ENCODE measurements at regions not wholly inside any gene's neighbourhood (a gene's known extent, or its start where the extent isn't known, plus 50 kb on each side); places are given as distances from the start of the nearest gene placed in this dataset.
A peak's percentile ranks its signal among the peaks of the same experiment; 100 is the strongest.

DNA sequence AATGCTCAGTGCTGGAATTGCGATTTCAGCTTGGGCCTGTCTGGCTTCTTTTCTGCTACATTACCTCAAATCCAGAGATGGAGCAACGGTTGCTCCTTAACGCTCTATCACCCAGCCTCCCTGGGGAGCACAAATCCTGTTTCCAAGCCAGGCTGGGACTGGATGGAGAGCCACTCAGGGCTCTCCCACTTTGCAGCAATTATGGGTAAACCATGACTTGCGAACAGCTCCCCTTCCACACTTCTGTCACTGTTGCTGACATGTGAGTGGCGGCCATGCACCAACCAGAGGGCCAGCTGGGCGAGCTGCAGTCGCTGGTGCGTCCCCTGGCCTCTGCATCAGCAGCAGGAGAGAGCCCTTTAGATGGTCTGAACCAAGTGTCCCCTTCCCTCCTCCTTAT, 65.1 kb upstream of the RAB4A start:
- no peaks in the 10 kb centered on the region for H4K20me1 ChIP-seq (ENCODE audit: insufficient read depth, poor library complexity, severe bottlenecking)
- H3K9me3 ChIP-seq (ENCODE audit: low read depth): no peaks in the 10 kb centered on the region
- TF ChIP-seq EZH2 (IDR thresholded peaks at IDR 0.05; ENCODE audit: borderline replicate concordance): no peak
- TF ChIP-seq EZH2phosphoT487 (IDR thresholded peaks at IDR 0.05; ENCODE audit: low read depth, severe bottlenecking, unreplicated experiment): no peak
- TF ChIP-seq, protein P1, sequence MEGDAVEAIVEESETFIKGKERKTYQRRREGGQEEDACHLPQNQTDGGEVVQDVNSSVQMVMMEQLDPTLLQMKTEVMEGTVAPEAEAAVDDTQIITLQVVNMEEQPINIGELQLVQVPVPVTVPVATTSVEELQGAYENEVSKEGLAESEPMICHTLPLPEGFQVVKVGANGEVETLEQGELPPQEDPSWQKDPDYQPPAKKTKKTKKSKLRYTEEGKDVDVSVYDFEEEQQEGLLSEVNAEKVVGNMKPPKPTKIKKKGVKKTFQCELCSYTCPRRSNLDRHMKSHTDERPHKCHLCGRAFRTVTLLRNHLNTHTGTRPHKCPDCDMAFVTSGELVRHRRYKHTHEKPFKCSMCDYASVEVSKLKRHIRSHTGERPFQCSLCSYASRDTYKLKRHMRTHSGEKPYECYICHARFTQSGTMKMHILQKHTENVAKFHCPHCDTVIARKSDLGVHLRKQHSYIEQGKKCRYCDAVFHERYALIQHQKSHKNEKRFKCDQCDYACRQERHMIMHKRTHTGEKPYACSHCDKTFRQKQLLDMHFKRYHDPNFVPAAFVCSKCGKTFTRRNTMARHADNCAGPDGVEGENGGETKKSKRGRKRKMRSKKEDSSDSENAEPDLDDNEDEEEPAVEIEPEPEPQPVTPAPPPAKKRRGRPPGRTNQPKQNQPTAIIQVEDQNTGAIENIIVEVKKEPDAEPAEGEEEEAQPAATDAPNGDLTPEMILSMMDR (IDR thresholded peaks at IDR 0.05; ENCODE audit: poor library complexity): no peak
- H3K79me2 ChIP-seq: no peaks in the 10 kb centered on the region
- H3K36me3 ChIP-seq (replicated peaks; ENCODE audit: insufficient read depth, low read depth): no peaks in the 10 kb centered on the region
- peaks cover 62% of the 10 kb centered on the region for H3K4me1 ChIP-seq (ENCODE audit: insufficient read depth)
- no peaks in the 10 kb centered on the region for H3K27me3 ChIP-seq
- H2AFZ ChIP-seq: no peak overlapping the region
- no peaks in the 10 kb centered on the region for H3K9me2 ChIP-seq (replicated peaks; ENCODE audit: insufficient read depth)
- peak overlapping the region; percentile 14 for H3K4me2 ChIP-seq
- no peak overlapping the region for H3K4me3 ChIP-seq
- H3K27ac ChIP-seq: peak overlapping the region; percentile 91
- WGBS (ENCODE audit: low lambda C conversion rate, missing lambda C conversion rate): 83% methylated on average over 8 of the region's 8 CpGs
- no peak for DNase-seq (ENCODE audit: low spot score)

DNA sequence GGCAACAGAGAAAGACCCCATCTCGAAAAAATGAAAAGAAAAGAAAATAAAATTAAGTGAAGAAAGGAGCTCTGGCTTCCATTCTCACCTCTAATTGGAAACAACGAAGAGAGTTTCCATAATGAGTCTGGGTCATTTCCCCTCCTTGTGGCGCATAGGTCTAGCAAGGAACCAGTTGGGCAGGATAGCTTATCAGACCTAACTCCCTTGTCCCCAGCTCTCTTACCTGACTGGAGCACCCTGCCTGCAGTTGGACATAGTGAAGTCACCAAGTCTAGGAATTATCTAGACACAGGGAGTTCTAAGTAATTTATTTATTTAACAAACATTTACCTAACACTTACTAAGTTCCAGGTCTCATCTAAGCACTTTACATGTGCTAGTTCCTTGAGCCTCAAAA, 63.0 kb upstream of the RAB4A start:
- no peaks in the 10 kb centered on the region for H3K9me3 ChIP-seq (ENCODE audit: low read depth)
- H3K79me2 ChIP-seq: no peaks in the 10 kb centered on the region
- WGBS (ENCODE audit: low lambda C conversion rate, missing lambda C conversion rate): 76% methylated on average over 3 of the region's 3 CpGs
- H2AFZ ChIP-seq: no peak overlapping the region
- peaks cover 58% of the 10 kb centered on the region for H3K4me1 ChIP-seq (ENCODE audit: insufficient read depth)
- no peak for TF ChIP-seq EZH2 (IDR thresholded peaks at IDR 0.05; ENCODE audit: borderline replicate concordance)
- TF ChIP-seq, protein P1 (IDR thresholded peaks at IDR 0.05; ENCODE audit: poor library complexity): no peak
- no peak for TF ChIP-seq EZH2phosphoT487 (IDR thresholded peaks at IDR 0.05; ENCODE audit: low read depth, severe bottlenecking, unreplicated experiment)
- H3K27ac ChIP-seq: peak overlapping the region; percentile 96
- no peak for DNase-seq (ENCODE audit: low spot score)
- no peaks in the 10 kb centered on the region for H4K20me1 ChIP-seq (ENCODE audit: insufficient read depth, poor library complexity, severe bottlenecking)
- no peaks in the 10 kb centered on the region for H3K36me3 ChIP-seq (replicated peaks; ENCODE audit: insufficient read depth, low read depth)
- H3K4me3 ChIP-seq: no peak overlapping the region
- no peaks in the 10 kb centered on the region for H3K9me2 ChIP-seq (replicated peaks; ENCODE audit: insufficient read depth)
- H3K27me3 ChIP-seq: no peaks in the 10 kb centered on the region
- H3K4me2 ChIP-seq: no peak overlapping the region

DNA sequence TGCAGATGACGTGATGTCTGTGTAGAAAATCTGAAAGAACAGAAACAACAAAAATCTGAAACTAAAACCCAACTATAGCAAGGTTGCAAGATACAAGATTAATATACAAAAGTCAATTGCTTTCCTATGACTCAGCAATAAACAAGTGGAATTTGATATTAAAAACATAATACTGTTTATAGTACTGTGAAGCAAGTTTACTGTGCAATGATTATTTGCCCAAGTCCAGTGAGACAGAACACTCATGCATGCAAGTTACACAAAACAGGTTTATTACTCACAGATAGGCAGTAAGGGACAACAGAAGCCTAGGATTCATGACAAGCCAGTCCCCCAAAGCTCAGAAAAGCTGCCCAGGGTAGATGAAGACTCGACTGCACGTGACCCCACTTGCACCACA, 62.4 kb upstream of the RAB4A start:
- no peaks in the 10 kb centered on the region for H3K9me3 ChIP-seq (ENCODE audit: low read depth)
- no peak for DNase-seq (ENCODE audit: low spot score)
- H3K4me2 ChIP-seq: peak overlapping the region; percentile 23
- TF ChIP-seq EZH2phosphoT487 (IDR thresholded peaks at IDR 0.05; ENCODE audit: low read depth, severe bottlenecking, unreplicated experiment): no peak
- TF ChIP-seq, protein P1 (IDR thresholded peaks at IDR 0.05; ENCODE audit: poor library complexity): no peak
- TF ChIP-seq EZH2 (IDR thresholded peaks at IDR 0.05; ENCODE audit: borderline replicate concordance): no peak
- H3K9me2 ChIP-seq (replicated peaks; ENCODE audit: insufficient read depth): no peaks in the 10 kb centered on the region
- H3K4me3 ChIP-seq: no peak overlapping the region
- H3K27ac ChIP-seq: peak overlapping the region; percentile 96
- H2AFZ ChIP-seq: no peak overlapping the region
- 74% methylated on average over 3 of the region's 3 CpGs for WGBS (ENCODE audit: low lambda C conversion rate, missing lambda C conversion rate)
- H3K27me3 ChIP-seq: no peaks in the 10 kb centered on the region
- H4K20me1 ChIP-seq (ENCODE audit: insufficient read depth, poor library complexity, severe bottlenecking): no peaks in the 10 kb centered on the region
- H3K79me2 ChIP-seq: no peaks in the 10 kb centered on the region
- H3K36me3 ChIP-seq (replicated peaks; ENCODE audit: insufficient read depth, low read depth): no peaks in the 10 kb centered on the region
- peaks cover 53% of the 10 kb centered on the region for H3K4me1 ChIP-seq (ENCODE audit: insufficient read depth)

DNA sequence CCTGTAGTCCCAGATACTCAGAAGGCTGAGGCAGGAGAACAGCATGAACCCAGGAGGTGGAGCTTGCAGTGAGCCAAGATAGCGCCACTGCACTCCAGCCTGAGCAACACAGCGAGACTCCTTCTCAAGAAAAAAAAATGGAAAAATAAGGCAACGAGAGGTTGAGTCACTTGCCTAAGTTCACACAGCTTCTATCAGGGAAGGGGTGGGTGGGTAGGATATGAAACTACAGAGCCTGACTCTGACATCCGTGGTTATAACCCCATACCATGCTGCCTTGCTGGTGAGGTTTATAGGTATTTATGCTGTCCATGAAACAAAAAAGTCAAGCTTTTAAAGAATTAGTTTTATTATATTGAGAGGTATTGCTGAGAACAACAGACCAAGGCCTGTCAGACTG, 61.5 kb upstream of the RAB4A start:
- Histone ChIP-seq H3K9me3 (ENCODE audit: low read depth) (no peaks in the 10 kb centered on the region), H3K4me2 (peak overlapping the region; percentile 23), H3K4me1 (ENCODE audit: insufficient read depth) (peaks cover 44% of the 10 kb centered on the region), H3K36me3 (replicated peaks; ENCODE audit: insufficient read depth, low read depth) (no peaks in the 10 kb centered on the region), H3K9me2 (replicated peaks; ENCODE audit: insufficient read depth) (no peaks in the 10 kb centered on the region), H3K27me3 (no peaks in the 10 kb centered on the region), H3K4me3 (no peak overlapping the region), H2AFZ (no peak overlapping the region), H3K79me2 (no peaks in the 10 kb centered on the region), H4K20me1 (ENCODE audit: insufficient read depth, poor library complexity, severe bottlenecking) (no peaks in the 10 kb centered on the region), H3K27ac (peak overlapping the region; percentile 96)
- TF ChIP-seq, protein P1 (IDR thresholded peaks at IDR 0.05; ENCODE audit: poor library complexity): no peak
- no peak for TF ChIP-seq EZH2phosphoT487 (IDR thresholded peaks at IDR 0.05; ENCODE audit: low read depth, severe bottlenecking, unreplicated experiment)
- TF ChIP-seq EZH2 (IDR thresholded peaks at IDR 0.05; ENCODE audit: borderline replicate concordance): no peak
- 68% methylated on average over 4 of the region's 4 CpGs for WGBS (ENCODE audit: low lambda C conversion rate, missing lambda C conversion rate)
- peak; percentile 52 for DNase-seq (ENCODE audit: low spot score)

All from hepatocyte (in vitro differentiated cells).